Vagina (tissue), 2 donors: ENCODE measurements at regions not wholly inside any gene's neighbourhood (a gene's known extent, or its start where the extent isn't known, plus 50 kb on each side); places are given as distances from the start of the nearest gene placed in this dataset.

ENCODE experiments used
- CTCF ChIP-seq, 3 experiments: fragments of 450-650 bp in 2 of 3; fragments of 200-600 bp in 1 of 3; sonication (generic) in 1 of 3; IDR thresholded peaks; one replicate each; pipeline ENCODE4 v1.5.1; 2017 to 2019; ENCODE audit warnings: antibody characterized with exemption in 3 of 3, mild to moderate bottlenecking in 2 of 3, moderate library complexity in 2 of 3
- POLR2A ChIP-seq, 2 donors: fragments of 450-650 bp; IDR thresholded peaks; one replicate each; pipeline ENCODE4 v1.6.1; 2017; ENCODE audit warnings: antibody characterized with exemption in 2 of 2, mild to moderate bottlenecking in 2 of 2, moderate library complexity in 2 of 2

- TF ChIP-seq CTCF (IDR thresholded peaks at IDR 0.05): no peak
- TF ChIP-seq POLR2A (IDR thresholded peaks at IDR 0.05): no peak
These were observed 177.3 kb upstream of the ARRDC4 start for GRCh38 chr15:97783240-97783639.
